LHCN-M2 (cell line): ENCODE measurements at regions not wholly inside any gene's neighbourhood (a gene's known extent, or its start where the extent isn't known, plus 50 kb on each side); places are given as distances from the start of the nearest gene placed in this dataset.

Source experiments
- DNase-seq: peaks from one replicate; pipeline ENCODE4 v3.0.0-alpha.2; 2012; ENCODE audit warnings: low read depth

DNA sequence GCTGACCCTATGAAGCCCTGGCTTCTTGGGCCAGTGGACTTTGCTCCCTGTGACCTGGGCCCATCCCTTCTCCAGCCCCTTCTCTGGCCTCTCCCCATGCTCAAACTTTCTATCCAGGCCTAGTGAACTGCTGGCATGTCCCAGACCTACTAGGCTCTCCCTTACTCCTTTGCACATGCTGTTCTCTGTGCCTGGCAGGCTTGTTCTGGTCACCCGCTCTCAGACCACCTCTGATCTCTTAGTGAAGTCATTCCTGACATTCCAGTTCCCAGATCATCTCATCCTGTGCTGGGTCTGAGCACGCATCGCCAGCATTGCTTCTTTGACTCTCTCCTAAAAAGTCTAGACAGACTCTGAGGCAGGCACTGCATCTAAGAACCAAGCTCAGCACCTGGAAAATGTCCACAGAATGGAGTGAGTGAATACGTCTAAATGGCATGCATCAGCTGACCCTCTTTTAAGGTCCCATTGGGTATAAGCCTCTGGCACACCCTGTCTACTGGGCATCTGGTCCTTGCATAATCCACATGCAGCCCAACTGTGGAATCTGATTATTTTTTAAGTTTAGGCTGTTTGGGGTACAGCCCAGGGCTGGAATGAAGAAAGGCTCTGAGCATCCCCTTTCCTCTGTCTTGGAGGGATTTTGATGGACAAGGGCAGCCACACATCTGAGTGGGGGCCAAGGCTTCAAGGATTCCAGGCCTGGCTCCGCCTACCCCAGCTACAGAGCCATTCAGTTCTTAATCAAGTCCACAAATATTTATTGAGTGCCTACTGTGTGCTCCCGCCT is 130.6 kb upstream of the HAAO start:
- peak; percentile 89 for DNase-seq

DNA sequence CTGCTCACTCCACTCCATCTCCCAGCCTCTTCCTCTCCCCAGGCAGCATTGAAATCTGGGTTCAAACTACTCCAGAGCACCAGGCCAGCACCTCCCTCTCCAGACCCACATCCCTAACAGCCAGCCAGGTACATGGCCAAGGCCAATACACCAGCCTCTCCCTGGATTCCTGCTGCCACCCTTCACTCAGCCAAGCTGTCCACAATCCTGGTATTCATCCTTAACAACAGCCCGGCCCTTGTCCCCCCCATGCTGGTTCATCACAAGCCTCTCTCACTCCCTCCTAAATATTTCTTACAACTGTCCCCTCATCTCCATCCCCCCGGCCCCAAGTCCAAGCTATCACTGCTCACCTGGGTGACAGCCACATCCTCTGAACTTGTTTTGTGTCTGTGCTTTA is 129.9 kb upstream of the HAAO start:
- no peak for DNase-seq

DNA sequence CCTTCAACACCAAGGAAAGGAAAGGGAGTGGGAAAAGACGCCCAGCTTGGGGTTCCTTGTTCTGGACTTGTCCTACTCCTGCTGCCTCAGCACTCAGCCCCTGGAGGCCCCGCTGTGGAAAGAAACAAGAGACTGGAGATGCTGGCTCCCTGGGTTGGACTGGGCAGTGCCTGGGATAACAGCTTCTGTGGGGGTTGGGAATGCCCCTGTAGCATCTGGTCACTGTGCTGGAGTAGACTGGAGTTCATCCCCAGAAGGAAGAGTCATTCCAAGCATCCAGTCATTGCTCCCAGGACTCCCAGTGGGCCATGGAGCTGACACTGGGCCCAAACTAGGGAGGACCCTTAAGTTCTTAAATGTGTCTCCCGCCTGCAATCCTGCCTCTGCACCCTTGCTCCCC is 129.3 kb upstream of the HAAO start:
- DNase-seq: no peak

DNA sequence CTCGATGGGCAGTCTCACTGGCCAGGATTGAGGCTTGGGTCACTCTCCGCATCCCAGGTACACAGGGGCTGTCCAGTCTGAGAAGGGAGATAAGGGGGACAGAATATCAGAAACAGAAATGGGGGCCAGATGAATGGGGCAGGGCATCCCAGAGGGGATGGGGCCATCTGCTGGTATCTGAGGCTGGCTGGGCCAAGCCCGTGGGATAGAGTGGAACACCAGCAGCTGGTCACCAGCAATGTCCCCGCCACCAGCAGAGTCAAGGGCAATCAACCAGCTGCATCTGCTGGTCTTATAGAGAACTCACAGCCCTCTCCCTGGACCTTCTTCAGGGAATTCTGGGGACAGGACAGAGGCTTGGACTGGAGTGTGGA is 128.8 kb upstream of the HAAO start:
- no peak for DNase-seq

DNA sequence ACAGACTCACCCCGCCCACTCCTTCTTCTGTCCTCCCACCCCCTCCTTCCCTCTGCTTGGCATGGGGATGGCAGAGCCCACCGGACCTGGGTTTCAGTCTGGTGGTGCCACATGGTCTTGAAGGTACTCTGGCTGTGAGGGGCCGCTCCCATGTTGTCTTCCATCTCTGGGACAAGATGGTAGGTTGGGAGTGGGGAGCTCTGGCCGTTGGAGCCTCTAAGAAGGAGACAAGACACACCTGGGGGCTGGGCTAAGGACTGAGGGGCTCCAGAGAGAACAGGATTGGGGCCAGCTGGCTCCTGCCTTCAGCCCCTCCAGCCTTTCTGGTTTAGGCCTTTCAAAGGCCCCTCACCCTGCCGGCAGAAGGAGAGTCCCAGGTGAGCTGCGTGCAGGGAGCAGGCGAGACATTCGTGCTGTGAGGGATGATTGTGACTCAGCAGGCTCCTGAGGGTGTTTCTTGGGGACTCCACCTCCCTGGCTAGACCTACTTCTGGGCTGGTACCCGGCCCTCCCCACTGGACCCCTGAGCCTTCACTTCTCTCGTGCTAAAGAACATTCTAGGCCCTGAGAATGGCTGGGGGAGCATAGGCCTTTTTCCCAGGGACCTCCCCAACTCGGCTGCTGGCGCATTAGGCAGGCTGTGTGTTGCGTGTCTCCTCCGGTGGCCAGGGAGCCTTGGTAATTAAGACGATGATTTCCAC is 128.2 kb upstream of the HAAO start:
- no peak for DNase-seq

DNA sequence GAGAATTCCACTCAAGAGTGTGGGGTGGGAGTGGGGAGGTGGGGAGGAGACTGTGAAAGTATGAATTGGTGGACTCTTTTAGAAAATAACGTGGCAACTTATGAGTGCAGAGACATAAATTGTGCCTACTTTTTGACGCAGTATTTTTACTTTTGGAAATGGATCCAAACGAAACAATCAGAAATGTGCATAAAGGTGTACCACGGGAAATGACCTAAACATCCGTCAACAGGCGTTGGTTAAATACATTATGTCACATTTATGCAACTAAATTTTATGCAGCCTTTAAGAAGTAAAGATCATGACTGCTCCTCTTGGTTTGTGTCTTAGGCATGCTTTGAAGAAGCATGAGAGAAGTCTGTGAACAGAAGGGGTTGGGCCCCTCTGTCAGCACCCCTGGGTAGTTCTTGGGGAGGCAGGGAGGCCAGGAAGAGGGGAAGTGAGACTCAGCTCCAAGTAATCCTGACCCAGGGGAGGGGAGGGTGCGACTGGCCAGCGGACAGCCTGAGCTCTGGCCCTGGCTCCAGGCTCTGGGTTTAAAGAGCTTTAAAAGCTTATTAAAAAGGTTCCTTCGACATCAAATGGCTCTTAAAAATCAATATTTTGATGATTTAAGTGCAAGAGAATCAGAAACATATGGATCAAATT is 126.4 kb upstream of the HAAO start:
- DNase-seq: no peak

DNA sequence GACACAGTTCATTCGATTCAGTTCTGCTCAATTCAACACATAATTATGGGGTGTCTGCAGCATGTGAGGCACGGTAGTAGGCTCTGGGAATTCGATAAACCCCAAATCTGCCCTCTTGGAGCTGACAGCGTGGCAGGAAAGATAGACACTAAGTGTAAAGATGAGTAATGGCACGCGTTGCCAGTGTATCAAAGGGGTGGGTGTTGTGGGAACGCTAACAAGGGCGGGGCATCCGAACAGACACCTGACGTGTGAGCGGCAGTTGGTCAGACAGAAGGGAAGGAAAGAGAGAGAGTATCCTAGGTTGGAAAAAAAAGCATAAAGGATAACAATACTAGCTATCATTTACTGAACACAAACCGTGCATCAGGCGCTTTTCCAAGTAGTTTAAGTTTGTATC is 125.7 kb upstream of the HAAO start:
- DNase-seq: no peak

DNA sequence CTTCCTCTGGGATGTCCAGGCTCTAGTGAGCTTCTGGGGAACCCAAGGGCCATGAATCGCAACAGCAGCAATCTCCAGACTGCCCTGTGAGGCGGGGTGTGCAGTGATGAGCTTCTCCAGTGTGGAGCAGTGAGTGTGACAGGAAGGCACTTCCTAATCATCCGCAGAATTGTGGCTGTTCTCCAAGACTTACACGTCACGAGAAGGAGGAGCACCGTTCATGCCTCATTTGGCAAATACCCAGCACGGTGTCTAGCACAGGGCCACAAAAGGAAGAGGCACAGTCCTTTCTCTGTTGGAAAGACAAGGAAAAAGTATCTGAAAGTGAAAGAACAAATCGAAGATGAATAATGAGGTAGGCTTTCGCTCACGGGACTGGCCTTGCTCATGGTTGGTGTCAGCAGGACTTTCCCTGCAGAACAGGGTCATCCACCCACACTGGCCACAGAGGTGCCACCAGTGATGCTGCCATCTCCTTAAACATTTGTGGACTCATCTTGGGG is 125.1 kb upstream of the HAAO start:
- peak; percentile 66 for DNase-seq

DNA sequence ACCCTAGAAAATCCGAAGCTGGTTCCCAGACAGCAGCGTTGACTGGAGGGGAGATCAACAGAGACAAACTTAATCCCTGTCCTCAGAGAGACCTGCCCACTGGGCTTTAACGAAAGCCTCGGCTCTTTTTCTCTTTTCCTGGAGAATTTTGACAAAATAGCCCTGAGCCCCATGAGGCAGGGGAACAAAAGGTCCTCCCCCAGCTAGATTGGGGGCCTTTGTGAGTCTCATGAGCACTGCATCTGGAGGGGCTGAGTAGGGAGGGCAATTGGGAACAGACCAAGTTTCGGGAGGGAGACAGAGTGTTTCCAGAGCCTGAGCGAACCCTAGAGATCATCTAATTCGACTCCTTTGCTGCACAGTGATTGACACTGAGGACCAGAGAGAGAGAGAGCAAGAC is 123.9 kb upstream of the HAAO start:
- no peak for DNase-seq

DNA sequence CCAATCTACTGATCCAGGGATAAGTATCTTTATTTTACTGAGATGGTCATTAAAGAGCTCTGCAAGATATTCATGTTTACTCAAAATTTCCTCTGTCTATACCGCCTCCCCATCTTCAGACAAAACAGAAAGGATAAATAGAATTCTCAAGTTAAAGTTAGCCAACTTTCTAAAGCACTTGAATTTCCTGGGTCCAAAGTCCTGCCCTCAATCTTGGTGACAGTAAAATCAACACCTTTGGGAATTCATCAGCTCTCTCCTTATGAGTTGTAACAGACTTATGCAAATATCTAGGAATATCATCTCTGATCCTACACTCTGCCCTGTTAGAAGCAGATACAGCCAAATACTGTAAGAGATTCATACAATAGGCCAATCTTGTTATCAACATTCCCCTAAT is 122.5 kb upstream of the HAAO start:
- no peak for DNase-seq

DNA sequence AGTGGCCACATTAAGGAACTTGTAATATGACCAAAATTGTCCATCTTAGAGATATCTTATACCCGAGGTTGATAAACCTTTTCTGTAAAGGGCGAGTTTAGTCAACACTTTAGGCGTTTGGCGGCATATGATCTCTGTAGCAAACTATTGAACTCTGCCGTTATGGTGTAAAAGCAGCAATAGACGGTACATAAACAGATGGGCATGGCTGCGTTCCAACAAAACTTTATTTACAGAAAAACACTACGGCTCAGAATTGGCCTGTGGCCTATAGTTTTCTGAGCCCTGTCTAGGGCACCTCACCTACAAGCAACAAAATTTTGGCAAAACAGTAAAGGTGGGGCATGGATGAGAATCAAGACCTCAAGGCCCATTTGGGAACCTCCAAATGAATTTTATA is 121.9 kb upstream of the HAAO start:
- DNase-seq: no peak

DNA sequence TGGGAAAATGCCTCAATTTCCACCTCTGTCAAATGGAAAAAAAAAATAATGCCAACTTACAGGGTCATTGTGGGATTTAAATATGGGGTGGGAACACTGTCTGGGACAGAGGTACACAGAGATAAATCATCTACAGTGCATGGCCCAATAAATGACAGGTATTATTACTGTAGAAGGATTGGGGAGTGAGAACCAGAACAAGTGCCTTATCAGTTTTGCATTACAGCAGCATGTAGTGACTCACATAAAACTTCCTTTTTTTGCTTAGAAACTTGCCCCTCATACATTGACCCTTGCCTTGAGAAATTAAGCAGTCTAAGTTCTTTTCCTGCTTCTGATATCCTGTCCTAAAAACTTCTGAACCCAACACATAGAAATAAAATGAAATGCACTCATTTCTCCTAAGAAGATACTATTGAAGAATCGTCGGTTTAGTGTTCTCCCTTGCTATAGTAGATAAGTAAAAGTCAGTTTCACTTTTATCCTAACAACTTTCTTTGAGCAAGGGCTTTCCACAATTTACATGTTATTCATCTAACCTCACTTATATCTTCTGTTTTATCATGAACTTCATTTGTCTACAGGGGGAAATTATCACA is 121.0 kb upstream of the HAAO start:
- DNase-seq: no peak

DNA sequence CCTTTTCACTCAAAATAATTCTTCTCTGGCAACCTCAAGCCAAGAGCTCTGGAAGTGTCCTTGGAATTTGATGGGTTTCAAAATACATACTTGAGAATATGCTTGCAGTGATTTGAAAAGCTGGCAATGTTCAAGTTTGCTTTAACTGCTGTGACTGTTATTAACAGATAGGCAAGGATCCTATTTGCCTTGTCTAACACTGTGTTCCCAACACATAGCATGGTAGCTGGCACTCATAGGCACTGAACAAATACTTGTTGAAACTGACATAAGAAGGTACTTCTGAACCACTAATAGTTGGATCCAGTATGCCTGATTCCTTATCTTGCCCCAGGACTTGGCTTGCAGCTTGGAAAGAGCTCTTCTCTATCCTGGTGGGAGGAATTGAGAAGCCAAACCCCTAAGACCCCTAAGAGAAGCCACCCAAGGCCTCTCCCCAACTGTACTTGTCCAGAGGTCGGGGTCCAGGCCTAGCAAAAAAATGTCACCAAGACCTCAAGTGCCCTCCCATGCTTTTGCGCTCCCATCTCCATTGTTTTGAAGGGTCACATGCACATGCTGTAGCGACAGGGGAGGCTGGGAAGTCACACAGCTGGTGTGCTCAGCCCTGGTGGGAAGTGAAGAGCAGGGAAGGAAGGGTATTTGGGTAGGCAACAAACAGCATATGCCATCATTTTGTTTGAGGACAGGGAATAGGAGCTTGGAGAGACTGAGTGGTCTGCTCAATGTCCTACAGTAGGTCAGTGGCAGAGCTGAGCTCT is 118.4 kb upstream of the HAAO start:
- no peak for DNase-seq

DNA sequence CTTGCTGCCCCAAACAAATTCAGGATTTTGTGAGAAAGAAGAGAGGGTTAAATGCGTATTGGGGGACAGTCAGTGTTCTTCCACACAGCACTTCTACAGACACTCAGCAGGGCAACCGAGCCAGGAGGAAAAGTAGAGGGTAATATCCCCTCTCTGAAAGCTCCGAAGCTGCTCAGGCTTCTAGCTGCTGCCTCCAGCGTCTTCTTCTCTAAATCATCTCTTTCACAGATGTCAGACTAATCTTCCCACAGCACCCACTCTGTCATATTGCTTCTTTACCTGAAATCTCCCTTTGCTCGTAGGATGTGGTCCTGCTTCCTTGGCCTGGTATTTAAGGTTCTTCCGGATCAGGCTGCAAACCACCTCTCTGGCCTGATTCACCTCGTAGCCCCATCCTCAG is 117.6 kb upstream of the HAAO start:
- no peak for DNase-seq

DNA sequence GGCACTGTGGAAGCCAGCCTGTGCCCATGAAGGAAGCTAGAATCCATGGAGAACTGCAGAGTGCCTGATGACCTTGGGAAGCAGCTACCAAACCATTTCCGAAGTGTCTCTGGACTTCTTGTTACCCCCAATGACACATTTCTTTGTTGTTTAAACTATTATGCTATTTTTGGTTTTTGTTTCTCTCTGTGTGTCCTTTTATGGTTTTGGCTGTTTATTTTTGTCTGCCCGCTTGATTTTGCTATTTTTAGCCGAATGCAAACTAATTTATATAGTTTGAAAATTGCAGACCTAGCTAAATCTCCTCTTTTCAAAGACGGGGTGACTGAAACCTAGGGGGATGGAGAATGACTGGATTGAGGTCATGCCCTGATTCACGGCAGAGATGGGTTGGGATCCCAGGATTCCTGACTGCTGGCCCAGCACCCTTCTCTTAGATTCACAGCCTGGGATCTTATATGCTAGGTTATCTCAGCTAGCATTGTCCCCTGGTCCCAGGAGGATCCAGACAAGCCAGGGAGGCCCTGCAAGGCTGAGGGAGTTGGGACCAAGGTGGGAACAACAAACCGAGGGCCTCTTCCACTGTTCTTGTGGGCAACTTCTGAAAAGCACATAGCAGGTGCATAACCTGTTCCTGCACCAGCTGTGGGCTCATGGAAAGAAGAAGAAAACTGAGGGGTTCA is 116.3 kb upstream of the HAAO start:
- DNase-seq: no peak

DNA sequence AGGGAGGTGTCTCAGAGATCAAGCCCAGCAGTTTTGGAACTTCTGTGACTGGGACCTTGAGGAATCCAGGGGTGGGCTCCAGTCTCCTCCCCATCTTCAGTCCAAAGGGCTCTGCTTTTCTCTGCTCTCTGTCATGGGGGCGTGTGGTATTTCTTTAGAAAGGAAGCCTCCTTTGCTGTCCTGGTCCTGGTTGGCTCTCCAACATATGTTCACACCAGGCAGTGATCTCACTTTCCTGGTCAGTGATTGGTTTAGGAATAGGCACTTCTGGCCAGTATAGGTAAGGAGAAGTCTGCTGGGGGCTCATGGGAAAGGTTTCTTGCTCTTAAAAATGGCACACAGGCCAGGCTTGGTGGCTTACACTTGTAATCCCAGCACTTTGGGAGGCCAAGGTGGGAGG is 115.5 kb upstream of the HAAO start:
- DNase-seq: no peak

DNA sequence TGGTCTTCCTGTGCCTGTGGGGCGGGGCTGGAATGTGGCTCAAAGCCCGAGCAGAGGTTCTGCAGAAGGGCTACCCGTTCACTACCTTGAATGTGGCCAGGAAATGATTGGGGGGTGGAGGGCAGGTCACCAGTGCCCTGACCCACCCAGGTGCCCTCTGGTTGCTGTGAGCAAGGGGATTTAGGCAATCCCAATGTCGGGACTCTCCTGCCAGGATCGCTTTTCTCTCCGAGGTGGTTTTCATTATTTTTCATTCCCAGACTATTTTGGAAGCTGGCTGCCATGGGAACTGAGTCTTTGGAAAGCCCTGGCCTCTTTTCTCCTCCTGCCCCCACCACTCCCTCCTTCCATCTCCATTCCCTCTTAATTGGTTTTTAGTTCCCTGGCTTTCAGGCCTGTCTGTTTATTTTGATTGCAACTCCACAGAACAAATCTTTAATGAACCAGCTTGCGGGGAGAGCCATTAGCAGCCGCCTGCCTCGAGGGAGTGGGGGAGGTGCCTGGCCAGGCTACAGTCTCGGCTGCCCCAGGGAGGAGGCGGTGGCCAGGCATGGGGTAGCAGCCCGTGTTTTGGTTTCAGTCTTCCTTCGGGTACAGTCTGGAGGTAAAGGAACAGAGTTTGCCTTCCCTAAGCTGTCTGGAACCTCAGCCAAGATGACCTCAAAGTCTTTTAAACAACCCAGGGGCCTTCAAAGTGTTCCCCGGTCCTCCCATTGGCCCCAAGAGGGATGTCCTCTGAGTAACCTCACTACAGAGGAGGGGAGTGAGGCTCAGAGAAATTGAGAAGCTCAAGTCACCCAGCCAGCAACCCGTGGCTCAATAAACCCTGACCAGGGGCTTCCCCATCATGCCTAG is 114.4 kb upstream of the HAAO start:
- no peak for DNase-seq

DNA sequence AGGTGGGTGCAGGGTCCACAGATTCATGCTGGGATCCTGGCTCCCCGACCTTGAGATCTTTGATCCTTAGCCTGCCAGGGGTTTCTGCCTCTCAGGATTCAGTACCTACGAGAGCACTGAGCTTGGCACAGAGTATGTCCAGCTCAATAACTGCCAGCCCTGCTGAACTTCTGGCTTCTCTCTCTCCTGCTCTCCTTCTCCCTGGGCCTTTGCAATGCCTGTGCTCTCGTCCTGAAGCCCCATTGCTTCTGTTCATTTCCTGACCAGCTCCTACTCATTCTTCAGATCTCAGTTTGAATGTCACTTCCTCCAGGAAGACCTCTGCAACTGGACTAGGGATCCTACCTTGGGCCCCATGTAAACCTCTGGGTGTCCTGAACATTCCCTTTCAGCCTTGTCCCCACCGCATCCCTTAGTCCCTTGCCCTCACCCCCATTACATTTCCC is 113.8 kb upstream of the HAAO start:
- DNase-seq: no peak

DNA sequence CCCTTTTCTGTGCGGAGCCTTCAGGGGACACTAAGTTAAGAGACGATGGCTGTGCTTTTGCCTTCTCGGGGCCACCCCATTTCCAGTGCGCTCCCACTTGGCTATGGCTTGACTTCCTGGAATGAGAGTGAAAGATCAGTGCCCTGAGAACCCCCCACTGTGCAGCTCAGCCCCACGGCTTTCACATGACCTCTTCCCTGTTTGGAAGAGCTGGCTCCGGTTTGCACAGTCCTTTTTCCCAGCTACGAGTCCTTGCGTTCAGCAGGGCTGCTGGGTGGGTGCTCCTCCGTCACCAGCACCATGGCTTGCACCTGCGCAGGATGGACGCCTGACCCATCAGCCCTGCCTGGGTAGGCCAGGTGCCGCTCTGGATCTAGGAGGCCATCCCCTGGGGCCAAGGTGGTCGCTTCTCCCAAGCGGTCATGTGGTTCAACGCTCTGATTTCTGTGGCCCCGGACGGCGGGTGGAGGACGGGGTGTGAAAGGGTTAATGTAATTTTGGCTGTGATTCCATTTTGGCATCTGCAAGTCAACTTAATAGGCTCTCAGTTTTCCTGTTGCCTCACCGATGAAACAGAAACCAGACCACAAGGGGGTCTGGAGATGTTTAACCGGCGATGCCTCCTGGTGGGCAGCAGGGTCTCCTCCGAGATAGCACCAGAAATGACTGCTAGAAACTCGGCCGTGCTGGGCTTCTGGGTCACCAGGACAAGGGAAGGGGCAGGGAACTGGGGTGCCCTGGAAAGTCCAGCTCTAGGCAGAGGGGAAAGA is 113.1 kb upstream of the HAAO start:
- DNase-seq: no peak
